ENCODE measurements at regions not wholly inside any gene's neighbourhood (a gene's known extent, or its start where the extent isn't known, plus 50 kb on each side); places are given as distances from the start of the nearest gene placed in this dataset.
"Not testable (repeated sequence)": the region's sequence is repeated elsewhere in the genome, so short reads cannot be mapped to it uniquely, and the experiment has no call there.

GRCh38 chr16:26809461-26809860 is 257.3 kb upstream of the C16orf82 start:
- no peak for DNase-seq

- DNase-seq = no peak
These were observed 250.5 kb upstream of the C16orf82 start for GRCh38 chr16:26816266-26816665.

GRCh38 chr16:26816885-26817571 is 249.7 kb upstream of the C16orf82 start:
- no peak for DNase-seq

- no peak for DNase-seq
These were observed 248.3 kb upstream of the C16orf82 start for GRCh38 chr16:26818393-26818792.

GRCh38 chr16:26824469-26824868 is 242.3 kb upstream of the C16orf82 start:
- no peak for DNase-seq

- no peak for DNase-seq
These were observed 240.2 kb upstream of the C16orf82 start for GRCh38 chr16:26826500-26826899.

GRCh38 chr16:26827386-26827785 is 239.3 kb upstream of the C16orf82 start:
- DNase-seq = no peak

GRCh38 chr16:26830428-26831127 is 236.1 kb upstream of the C16orf82 start:
- no peak for DNase-seq

- DNase-seq = not testable (repeated sequence)
These were observed 230.6 kb upstream of the C16orf82 start for GRCh38 chr16:26836114-26836513.

GRCh38 chr16:26838931-26839330 is 227.8 kb upstream of the C16orf82 start:
- DNase-seq = no peak

GRCh38 chr16:26840691-26841090 is 226.0 kb upstream of the C16orf82 start:
- no peak for DNase-seq

- DNase-seq = no peak
These were observed 210.5 kb upstream of the C16orf82 start for GRCh38 chr16:26856271-26856670.

- DNase-seq = no peak
These were observed 209.9 kb upstream of the C16orf82 start for GRCh38 chr16:26856791-26857190.

GRCh38 chr16:26857371-26857770 is 209.4 kb upstream of the C16orf82 start:
- no peak for DNase-seq

GRCh38 chr16:26860506-26860905 is 206.2 kb upstream of the C16orf82 start:
- DNase-seq = no peak

GRCh38 chr16:26863931-26864330 is 202.8 kb upstream of the C16orf82 start:
- DNase-seq = no peak

GRCh38 chr16:26874318-26874717 is 192.4 kb upstream of the C16orf82 start:
- not testable (repeated sequence) for DNase-seq

- DNase-seq = no peak
These were observed 189.3 kb upstream of the C16orf82 start for GRCh38 chr16:26877421-26877820.

- no peak for DNase-seq
These were observed 181.1 kb upstream of the C16orf82 start for GRCh38 chr16:26885674-26886073.

- DNase-seq = no peak
These were observed 177.0 kb upstream of the C16orf82 start for GRCh38 chr16:26889740-26890139.

- no peak for DNase-seq
These were observed 168.5 kb upstream of the C16orf82 start for GRCh38 chr16:26898200-26898599.

- DNase-seq = no peak
These were observed 165.4 kb upstream of the C16orf82 start for GRCh38 chr16:26901196-26901861.

GRCh38 chr16:26901983-26902382 is 164.7 kb upstream of the C16orf82 start:
- DNase-seq = no peak

GRCh38 chr16:26905336-26905735 is 161.4 kb upstream of the C16orf82 start:
- DNase-seq = no peak
